Left colon (tissue), 2 donors: ENCODE measurements at regions not wholly inside any gene's neighbourhood (a gene's known extent, or its start where the extent isn't known, plus 50 kb on each side); places are given as distances from the start of the nearest gene placed in this dataset.

Experiments
- ATAC-seq: fragments of 200-7000 bp; cut with Tn5 transposase; one replicate; pipeline ENCODE4 v1.9.1; 2020; ENCODE audit warnings: mild to moderate bottlenecking, moderate library complexity
- DNase-seq, 2 donors: peaks; one replicate each; pipeline ENCODE4 v3.0.0-alpha.2; 2020
- intact Hi-C, 2 donors: fragments of 100-400 bp; cut with DNase I in 1 of 2; cut with micrococcal nuclease in 1 of 2; formaldehyde crosslinking; loops; one replicate each; pipeline versions ENCODE4 v1.11.2 to v1.14.0; 2022; cut with DNase I, micrococcal nuclease
- donor health status: DM: no; HTN: no; CAD: no.
- donor health status: DM: yes; HTN: yes; CAD: no.

GRCh38 chr9:108688676-108689075 lies 167.1 kb downstream of the ACTL7B start:
- intact Hi-C loops: no loop called here
- DNase-seq (no peak), ATAC-seq (no peak)

DNA sequence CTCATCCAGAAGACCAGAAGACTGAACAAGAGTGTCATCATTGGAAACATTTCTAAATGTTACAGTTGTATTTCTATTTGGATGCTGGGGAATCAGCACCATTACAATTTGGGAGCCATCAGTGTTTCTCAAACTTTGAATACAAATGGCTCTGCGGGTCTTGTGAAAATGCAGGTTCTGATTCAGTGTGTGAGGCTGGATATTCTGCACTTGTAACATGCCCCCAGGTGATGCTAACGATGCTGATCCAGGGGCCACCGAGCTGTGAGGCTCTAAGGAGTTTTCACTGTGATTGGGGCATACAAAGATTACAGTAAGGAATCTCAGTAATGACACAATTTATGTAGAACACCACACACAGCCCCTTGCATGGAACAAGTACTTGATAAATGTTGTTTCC lies 167.7 kb downstream of the ACTL7B start:
- ATAC-seq (no peak), DNase-seq (no peak)
- intact Hi-C loops: no loop called here

DNA sequence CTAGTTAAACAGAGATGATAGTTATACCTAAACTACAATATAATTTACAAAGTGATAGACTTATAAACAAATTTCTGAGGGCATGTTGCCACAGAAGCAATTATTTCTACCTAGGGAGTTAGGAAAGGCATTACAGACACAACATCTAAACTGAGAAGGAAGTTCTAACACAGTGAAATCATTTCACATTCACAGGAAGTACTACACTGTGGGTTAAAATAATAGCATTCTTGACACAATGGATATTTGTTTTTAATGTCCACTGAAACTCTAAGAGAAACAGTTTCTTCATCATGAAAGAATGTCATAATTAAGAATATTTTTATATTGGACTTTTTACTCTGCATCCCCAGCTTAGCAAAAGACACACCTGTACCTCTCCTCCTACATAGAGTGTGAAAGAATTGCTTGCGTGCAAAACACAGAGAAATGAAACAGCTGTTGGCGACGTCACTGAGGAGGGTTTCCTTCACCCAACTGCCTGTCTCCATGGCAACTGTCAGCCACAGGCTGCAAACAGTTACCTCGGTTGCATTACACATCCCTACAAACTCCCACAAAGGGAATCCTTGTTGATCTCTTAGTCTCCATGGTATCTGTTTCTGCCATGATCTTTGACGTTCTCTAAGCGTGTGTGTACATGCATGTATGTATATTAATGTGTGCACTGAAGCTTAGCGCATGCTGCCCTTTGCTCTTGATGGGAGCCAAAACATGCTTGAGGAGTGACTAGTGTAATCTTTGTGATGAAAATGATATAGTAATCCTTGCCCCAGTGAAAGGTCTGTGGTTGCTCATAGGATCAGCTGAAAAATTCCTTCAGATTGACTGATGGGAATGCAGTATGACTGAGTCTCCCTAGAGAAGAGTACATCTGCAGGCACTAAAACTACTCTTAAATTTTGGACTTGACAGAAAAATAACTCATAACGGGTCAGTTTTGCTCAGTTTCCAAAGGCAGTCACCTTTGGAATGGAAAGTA lies 168.5 kb downstream of the ACTL7B start:
- intact Hi-C loops: no loop called here
- ATAC-seq (no peak), DNase-seq (no peak)

DNA sequence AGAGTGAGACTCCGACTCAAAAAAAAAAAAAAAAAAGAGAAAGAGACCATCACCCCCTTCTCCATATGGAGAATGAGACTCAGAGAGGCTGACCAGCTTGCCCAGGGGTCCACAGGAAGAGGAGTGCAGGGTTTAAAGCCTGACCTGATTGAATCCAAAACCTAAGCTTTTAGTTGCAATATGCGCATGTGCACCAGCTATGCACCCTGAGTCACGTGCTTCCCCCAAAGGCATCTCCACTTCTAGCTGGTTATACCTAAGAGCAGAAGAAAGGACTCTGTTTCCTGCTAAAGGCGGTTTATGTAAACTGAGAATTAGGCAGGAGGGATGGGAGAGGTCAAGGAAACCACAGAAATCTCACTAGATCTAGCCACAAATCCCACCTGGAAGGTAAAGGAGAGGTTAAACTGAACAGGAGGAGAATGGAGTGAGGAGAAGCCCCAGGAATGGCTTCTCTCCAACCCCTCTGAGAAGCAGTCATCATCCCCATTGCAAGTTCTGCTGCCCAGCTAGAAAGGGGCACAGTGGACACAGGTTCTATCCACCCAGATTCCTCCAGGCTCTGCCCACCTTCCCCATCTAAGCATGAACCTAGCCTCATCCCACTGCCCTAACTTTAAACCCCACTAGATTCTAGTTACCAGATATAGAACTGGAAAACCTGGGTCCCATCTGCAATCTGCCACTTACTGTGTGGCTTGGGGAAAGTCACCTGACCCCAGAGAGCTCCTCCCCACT lies 171.3 kb downstream of the ACTL7B start:
- DNase-seq: no peak
- no peak for ATAC-seq
- intact Hi-C loops: no loop called here

DNA sequence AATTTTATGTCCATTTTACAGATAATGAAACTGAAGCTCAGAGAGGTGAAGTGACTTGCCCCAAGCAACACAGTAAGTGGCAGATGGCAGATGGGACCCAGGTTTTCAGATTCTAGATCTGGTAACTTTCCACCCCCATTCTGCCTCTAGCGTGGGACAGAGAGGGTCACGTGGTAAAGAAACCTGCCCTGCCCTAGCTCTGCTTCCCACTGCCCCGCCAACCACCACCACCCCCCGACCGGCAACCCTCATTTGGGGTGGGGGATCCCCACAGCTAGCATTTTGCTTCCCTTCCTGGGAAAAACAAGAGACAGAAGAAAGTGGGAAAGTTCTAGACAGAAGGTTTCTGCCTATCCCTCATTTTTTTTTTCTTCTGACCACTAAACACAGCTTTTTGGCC lies 172.5 kb downstream of the ACTL7B start:
- DNase-seq (no peak), ATAC-seq (no peak)
- intact Hi-C loops: no loop called here

DNA sequence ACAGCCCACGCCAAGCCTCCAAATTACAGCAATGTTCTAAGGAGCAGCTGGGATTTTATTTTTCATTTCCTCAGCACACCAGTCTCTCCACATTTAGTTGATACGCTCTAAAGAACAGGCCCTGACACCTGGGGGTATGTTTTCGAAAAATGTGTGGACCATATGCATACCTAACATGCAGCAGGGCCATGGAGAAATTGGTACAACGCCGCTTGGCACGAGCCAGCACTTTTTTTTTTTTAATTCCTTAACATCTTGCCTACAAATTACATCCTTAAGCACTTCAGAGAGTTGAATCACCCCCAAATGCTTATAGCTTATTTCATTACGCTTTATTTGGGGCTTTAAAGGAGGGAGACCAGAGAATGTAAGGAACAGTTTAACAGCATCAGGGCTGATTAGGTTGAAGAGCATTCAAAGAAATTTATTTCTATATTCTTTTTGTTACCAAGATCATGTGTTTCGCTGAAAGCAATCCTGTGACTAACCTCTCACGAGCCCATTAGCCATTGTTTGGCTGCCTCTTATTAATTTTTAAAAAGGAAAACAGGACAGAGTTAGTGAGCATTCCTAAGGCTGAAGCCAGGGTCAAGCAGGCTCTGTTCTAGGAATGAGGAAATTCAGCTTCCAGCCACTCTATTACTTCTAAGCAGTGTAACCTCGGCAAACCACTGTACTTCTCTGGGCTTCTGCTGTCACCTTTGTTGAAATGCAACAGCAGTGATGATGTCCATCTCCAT lies 173.8 kb downstream of the ACTL7B start:
- no peak for ATAC-seq
- no peak for DNase-seq
- intact Hi-C loops: no loop called here

DNA sequence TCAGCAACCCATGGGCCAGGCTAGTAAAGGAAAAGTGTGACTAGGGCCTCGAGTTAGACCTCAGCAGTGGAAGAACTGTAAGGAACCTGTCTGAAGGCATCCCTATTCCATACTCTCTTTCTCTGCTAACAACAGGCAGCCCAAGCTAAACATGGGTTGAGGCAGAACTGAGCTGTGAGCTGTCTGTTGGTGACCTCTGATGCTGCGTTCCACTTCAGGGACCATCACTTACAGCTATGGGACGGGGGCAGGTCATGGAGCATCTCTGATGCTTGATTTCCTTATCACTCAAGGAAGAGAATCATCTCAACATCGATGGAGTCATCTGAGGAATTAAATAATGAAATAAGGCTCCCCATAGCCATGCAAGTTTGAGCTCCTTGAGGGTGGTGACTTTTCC lies 174.8 kb downstream of the ACTL7B start:
- no peak for DNase-seq
- no peak for ATAC-seq
- intact Hi-C loops: no loop called here

- intact Hi-C loops: no loop called here
- no peak for DNase-seq
Observed at GRCh38 chr9:108677776-108678175, 178.0 kb downstream of the ACTL7B start.

GRCh38 chr9:108676355-108676754 lies 179.4 kb downstream of the ACTL7B start:
- intact Hi-C loops: no loop called here
- DNase-seq: no peak
- no peak for ATAC-seq

More at GRCh38 chr9:108677776-108678175, 178.0 kb downstream of the ACTL7B start:
- no peak for ATAC-seq

- intact Hi-C loops: no loop called here
- ATAC-seq: no peak
Observed at GRCh38 chr9:108675708-108676107, 180.1 kb downstream of the ACTL7B start.

DNA sequence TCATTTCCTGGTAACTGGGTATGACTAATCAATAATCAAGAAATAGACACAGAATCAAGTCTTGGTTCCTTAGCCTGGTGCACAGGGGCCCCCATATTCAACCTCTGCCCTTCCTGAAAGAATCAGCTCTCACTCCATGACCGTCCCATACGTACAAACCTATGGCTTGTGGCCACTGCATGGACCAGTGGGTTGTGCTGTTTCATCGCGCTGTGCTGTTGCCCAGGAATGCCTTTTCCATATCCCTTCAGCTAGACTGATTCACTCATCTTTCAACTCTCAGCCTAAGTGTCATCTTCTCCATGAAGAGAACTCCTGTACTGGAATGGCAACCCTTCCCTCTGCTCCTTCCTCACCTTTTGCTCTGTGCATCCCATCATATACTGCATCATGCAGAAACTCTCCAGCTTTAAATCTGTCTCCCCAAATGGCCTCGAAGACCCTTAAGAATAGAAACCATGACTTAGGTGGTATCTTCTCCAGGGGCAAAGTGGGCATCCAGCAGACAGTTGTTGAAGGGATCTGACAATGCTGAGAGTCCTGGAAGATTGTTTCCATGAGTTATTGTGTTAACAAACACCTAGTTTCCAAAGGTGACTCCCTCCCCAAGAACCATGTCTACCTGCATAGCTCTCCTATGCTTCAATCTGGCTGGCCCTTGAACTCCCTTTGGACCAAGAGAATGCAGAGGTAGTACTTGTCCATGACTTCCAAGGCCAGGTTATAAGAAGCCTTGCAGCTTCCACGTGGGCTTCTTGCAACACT lies 180.8 kb downstream of the ACTL7B start:
- DNase-seq: no peak
- no peak for ATAC-seq
- intact Hi-C loops: no loop called here

More at GRCh38 chr9:108675708-108676107, 180.1 kb downstream of the ACTL7B start:
- no peak for DNase-seq

DNA sequence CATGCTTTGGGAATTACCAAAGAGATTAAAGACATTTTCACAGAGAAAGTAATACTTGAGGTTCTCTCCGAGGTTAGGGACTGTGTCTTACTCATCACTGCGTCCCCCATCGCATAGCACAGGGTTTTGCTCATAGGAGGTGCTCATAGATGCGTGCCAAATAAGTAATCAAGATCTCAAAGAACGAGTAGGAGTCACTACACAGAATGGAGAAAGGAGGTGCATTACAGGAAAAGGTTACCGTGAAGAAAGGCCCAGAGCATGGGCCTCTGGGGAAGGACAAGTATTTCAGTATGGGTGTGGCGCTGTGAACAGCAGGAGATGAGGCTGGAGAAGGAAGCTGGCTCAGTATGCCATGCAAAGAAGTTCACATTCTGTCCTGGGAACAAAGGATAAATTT lies 182.4 kb downstream of the ACTL7B start:
- no peak for ATAC-seq
- intact Hi-C loops: no loop called here
- no peak for DNase-seq

- ATAC-seq (no peak), DNase-seq (no peak)
- intact Hi-C loops: no loop called here
Observed at GRCh38 chr9:108672475-108673190, 183.2 kb downstream of the ACTL7B start.

GRCh38 chr9:108671794-108672193 lies 184.0 kb downstream of the ACTL7B start:
- ATAC-seq (no peak), DNase-seq (no peak)
- intact Hi-C loops: no loop called here

- ATAC-seq (no peak), DNase-seq (no peak)
- intact Hi-C loops: no loop called here
Observed at GRCh38 chr9:108671176-108671575, 184.6 kb downstream of the ACTL7B start.

GRCh38 chr9:108668938-108669335 lies 186.8 kb downstream of the ACTL7B start:
- intact Hi-C loops: no loop called here
- DNase-seq: no peak

GRCh38 chr9:108668191-108668937 lies 187.4 kb downstream of the ACTL7B start:
- intact Hi-C loops: no loop called here
- ATAC-seq: no peak
- no peak for DNase-seq

More at GRCh38 chr9:108668938-108669335, 186.8 kb downstream of the ACTL7B start:
- ATAC-seq: no peak
